Stimulated activated CD4-positive, alpha-beta T cell treated with anti-CD3 and anti-CD28 coated beads, Interleukin-4, amount 100 ng/mL, for 48 hours (primary cell): ENCODE measurements at regions not wholly inside any gene's neighbourhood (a gene's known extent, or its start where the extent isn't known, plus 50 kb on each side); places are given as distances from the start of the nearest gene placed in this dataset.
"Not testable (repeated sequence)": the region's sequence is repeated elsewhere in the genome, so short reads cannot be mapped to it uniquely, and the experiment has no call there.

Experiments used
- DNase-seq, 2 donors: peaks; one replicate each; pipeline ENCODE4 v3.0.0-alpha.2; 2020; ENCODE audit warnings: low read depth in 2 of 2

DNA sequence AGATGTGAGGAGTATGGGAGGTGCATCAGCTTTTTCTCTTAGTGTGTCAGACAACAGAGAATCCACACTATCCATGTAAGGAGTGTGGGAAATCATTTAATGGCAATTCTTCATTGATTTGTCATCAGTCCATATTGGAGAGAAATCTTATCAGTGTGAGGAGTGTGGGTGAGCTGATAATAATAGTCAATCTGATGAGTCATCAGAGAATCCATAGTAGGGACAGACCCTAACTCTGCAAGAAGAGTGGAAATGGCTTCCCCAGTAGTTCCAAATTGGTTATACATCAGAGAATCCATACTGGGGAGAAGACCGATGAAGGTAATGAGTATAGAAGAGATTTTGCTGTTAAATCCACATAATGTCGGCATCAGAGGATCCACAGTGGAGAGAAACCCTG, 150.5 kb upstream of the THUMPD2 start:
- no peak for DNase-seq

DNA sequence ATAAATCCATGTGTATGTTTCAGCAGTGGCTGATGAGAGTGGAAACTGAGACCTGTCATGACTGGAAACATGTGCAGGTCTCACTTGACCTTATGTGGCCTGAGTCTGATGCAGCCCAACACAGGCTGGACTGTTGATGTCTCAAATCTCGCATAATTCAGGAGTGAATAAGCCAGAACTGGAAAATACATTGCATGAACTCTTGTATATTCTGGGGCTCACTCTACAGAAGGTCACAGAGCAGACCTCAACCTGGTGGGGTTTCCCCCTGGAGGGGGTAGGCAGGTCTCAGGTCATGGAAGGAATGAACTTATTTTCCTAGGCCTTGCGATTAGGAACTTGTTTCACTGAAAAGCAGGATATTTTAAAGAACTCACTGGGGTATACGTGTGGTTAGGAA, 146.3 kb upstream of the THUMPD2 start:
- no peak for DNase-seq

DNA sequence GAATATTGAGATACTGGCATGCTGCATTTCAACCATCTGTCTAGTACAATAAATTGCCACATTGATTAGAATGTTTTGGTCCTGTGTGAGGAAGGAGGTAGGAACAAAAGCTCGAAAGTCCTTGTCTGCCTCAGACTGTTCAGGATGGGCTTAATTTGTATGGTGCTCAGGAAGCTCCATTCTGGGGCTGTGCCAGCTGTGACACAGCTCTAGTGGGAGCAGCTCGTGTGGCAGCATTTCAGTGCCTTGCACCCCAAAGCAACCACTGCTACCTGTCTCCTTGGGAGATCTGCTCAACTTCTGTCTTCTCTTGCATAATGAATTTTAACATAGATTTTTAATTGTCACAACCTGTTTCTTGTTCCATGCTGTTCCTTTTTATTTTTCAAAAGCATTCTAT, 144.4 kb upstream of the THUMPD2 start:
- no peak for DNase-seq

DNA sequence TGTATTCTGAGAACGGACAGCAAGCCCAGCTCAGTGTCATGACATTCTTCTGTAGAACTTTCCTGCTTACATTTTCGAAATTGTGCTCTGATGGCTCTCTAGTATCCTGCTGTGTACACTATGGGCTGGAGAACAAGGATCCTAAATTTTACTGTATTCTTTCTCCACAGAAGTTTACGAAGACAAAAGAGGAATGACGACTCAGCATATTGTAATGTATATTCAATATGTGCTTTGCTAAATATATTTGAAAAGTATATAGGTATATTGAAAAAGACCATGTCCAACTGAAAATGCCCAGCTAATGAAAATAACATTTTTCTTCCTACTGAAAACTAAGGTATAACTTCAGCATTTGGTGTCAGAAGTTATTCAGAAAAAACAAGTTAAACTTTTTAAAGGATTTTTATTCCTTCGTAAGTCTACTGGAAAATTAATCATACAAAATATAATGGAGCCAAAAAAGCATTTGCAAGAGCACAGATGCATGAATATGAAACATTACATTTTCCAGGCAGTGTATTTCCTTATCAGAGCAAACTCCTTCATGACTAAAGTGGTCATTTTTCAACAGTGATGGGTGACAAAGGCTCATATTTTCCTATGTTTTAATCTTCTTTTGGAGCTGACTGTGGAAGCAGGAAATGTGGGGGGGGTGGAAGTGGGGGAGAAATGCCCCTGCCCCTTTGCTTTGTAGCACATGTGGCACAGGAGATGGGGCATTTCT, 143.8 kb upstream of the THUMPD2 start:
- no peak for DNase-seq

DNA sequence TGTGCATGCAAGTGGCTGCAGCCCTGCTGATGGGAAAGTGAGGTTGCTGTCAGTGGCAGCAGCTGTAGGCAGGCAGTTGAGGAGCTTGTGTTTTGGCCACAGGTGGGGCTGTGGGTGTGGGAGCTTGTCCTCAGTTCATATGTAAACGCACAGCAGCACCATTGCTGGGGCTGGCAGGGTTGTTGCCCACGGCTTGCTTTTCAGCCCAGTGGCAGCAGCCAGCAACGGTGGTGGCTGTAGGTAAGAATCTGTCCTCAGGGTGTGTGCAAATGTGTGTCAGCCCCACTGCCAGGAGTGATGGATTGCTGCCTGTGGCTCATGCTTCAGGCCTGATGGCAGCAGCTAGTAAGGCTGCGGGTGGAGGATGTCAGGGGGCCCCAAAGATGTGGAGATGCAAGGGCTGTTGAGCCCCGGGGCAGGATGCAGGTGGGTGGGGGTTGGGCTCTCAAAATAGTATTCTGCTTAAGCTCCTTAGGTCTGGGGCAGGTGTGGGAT, 141.3 kb upstream of the THUMPD2 start:
- no peak for DNase-seq

DNA sequence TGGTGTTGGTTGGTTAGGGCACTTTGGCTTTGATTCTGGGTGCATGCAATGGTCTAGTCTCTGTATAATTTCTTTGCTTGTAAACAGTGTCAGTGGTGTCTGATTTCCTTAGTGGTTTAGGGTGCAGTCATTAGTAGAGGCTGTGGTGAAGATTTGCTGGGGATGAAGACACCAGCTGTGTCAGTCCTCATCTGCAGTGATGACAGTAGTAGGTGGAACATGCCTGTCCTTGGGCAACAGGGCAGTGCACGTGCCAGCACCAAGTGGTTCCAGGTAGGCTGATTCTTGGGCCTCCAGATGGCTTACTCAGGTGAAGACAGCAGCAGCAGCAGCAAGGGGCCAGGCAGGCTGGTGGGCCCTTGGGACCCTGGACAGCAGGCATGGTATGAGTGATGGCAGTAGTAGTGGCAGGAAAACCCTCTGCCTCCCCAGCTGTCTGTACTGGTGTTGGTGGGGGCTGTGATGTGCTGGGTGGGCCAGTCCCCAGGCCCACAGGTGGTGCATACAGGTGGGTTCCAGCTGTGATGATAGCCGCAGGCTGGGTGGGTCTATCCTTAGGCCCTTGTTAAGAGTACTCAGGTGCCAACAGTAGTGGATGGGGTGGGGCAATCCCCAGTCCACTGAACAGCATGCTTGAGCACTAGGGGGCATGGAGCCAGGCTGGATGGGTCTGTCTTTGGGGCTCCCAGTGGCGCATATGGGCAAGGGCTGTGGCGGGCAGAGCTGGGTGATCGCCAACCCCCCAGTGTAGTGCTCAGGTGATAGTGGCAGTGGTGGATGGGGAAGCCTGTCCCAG, 140.7 kb upstream of the THUMPD2 start:
- no peak for DNase-seq

DNA sequence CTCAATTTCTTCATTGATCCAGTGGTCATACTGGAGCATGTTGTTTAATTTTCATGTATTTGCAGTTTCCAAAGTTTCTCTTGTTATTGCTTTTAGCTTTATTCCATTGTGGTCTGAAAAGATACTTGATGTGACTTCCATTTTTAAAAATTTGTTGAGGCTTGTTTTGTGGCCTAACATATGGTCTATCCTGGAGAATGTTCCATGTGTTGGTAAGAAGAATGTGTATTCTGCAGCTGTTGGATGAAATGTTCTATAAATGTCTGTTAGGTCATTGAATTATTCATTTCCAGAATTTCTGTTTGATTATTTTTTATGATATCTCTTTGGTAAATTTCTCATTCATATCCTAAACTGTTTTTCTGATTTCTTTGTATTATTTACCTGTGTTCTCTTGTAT, 139.8 kb upstream of the THUMPD2 start:
- no peak for DNase-seq

DNA sequence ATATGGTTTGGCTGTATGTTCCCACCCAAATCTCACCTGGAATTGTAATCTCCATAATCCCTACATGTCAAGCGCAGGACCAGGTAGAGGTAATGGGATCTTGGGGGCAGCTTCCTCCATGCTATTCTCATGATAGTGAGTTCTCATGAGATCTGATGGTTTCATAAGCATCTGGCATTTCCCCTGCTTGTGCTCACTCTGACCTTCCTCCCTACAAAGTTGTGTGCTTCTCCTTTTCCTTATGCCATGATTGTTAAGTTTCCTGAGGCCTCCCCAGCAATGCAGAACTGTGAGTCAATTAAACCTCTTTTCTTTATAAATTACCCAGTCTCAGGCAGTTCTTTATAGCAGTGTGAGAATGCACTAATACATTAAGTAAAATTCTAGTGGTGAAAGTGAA, 138.3 kb upstream of the THUMPD2 start:
- not testable (repeated sequence) for DNase-seq

DNA sequence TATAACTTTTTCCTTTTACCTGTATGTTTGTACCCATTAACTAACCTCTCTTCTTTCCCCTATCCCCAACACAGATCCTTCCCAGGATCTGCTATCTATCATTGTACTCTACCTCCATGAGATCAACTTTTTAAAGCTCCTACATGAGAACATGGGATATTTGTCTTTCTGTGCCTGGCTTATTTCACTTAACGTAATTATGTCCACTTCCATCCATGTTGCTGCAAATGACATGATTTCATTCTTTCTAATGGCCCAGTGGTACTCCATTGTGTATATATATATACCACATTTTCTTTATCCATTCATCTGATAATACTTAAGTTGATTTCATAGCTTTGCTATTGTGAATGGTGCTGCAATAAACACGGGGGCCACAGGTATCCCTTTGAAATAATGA, 135.9 kb upstream of the THUMPD2 start:
- DNase-seq, result no peak

DNA sequence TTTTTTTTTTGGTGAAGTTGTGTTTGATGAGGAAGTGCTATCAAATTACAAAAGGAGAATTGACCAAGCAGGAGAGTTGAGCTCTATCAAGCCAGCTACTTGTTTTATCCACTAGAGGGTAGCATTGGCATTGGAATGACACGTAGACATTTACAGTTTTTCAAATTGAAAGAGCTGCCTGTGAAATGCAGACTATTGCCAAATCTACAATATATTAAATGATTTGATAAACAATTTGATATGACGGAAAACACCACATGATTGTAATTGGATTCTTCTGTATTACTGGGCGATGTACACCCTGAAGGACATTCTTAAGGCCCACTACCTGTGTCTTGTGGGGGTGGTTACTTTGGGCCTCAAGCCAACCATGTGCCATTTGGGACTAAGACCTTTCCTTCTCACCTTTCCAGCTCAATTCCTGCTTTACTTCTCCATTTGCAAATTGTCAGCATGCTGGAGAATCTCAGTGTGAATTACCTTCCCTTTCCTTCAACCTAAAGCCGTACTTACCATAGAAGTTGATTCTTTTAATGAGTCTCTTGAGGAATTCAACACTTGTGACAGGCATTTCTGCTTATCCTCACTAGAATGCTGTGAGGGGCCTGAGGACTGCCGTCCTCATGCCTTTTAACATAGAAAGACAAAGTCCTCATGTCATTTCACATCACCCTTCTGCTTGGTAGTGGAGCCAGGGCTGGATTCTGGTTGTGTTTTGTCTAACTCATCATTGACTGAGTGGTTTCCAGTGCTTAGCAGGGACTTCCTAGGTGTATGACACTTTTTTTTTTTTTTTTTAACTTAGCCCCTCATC, 134.8 kb upstream of the THUMPD2 start:
- no peak for DNase-seq

DNA sequence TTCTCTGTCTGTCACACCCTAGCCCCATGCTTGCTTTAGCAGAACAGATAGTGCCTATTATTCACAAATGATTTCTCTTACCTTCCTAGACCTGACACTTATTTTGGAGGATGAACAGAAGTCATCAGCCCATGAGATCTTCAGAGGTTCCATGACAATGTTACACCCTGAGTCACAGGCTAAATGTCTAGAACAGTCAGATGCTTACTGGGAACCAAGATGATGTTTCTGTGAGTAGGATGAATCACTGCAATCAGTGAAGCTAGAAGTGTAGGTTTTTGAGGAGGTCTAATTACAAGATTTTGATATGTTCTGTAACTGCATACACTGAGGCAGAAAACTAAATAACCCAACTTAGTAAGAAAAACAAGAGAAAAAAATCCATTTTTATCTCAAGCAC, 123.0 kb upstream of the THUMPD2 start:
- DNase-seq, result no peak

DNA sequence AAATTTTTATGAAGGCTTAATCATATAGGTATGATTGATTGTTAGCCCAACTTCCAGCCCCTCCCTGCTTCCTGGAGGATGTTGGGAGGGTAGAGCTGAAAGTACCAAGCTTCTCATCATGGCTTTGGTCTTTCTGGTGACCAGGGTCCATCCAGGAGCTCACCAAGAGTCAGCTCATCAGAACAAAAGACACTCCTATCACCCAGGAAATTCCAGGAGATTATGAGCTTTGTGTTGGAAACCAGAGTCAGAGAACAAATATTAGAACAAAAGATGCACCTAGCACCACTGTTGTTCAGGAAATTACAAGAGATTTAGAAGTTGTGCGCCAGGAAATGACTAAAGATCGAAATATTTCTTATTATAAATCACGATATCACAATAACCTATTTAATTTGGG, 119.9 kb upstream of the THUMPD2 start:
- DNase-seq, result no peak

DNA sequence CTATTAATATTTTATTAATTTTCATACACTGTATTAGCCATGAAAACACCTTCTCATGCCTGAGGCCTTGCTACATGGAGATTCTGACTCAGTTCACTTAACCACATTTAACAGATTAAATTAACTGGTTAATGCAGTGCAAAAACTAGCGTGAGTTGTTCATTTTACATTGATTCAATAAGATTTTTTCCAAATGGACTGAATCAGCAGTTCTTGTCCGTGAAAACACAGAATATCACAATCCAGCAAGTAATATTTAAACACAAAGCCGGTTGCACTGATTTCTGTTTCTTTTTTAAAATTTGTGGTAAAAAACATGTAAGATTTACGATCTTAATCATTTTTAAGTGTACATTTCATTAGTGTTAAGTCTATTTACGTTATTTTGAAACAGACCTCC, 118.2 kb upstream of the THUMPD2 start:
- DNase-seq, result no peak

DNA sequence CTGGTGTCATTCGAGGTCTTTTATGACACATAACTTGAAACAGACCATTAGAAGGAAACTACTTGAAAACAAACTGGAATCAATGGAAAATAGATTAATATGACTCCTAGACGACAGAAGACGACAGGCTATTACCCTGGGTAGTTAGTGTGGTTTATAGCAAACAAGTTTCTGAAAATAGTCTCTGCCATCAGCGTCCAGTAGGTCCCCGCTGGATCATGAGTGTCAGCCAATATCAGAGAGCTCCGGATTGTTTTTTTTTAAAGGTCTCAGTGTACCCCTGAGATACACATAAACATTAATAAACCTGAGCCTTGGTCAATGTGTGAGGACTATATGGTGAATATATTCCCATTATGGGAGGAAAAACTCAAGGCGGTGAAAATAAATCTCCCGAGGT, 115.0 kb upstream of the THUMPD2 start:
- no peak for DNase-seq

DNA sequence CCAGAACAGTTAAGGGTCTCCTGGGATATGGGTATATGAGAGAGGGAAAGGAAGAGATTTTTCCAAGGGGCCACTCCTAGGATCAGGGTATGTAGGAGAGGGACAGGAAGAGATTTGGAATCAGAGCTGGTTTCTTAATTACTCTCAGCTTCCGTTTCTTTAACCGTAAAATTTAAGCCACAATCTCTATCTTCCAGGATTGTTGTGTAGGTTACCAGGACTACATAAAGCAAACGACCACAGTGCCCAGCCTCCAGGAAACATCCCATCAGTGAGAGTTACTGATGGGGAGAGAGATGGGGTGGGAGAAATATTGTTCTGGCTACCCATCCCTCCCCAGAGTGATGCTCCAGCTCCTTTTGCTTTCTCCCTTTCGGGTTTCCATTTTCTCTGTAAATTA, 114.6 kb upstream of the THUMPD2 start:
- no peak for DNase-seq

DNA sequence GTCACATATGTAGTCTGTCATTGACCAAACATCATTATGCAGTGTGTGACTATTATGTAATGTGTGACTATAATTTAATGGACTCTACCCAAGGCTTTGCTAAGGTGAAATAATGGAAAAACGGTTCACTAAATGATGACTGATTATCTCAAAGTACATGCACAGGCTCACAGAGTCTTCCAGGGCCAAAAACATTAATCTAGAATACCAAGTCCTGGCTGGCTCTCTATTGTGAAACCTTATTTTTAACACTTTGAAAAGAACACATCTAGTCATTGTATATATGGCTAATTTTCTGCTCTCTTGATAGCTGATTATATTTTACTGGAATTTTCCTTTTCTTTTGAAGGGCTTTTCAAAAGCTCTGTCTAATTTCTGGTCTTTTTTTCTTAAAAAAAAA, 102.9 kb upstream of the THUMPD2 start:
- no peak for DNase-seq

DNA sequence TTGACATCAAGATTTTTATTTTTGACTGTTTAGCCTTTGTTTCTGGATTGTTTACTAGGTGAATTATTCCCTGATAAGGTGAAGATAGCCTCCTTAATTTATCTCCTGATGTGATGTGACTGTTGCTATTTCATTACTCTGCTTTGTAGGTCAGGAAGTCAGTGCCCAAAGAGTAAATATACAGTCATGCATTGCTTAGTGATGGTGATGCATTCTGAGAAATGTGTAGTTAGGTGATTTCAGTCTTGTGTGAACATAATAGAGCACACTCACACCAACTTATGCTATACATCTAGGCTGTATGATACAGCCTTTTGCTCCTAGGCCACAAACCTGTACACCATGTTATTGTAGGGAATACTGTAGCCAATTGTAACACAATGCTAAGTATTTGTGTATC, 102.4 kb upstream of the THUMPD2 start:
- no peak for DNase-seq

DNA sequence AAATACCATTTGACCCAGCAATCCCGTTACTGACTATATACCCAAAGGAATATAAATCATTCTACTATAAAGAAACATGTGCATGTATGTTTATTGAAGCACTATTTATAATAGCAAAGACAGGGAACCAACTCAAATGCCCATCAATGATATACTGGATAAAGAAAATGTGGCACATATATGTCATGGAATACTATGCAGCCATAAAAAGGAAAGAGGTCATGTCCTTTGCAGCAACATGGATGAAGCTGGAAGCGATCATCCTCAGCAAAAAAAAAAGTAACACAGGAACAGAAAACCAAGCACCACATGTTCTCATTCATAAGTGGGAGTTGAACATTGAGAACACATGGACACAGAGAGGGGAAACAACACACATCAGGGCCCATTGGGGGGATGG, 99.9 kb upstream of the THUMPD2 start:
- not testable (repeated sequence) for DNase-seq

DNA sequence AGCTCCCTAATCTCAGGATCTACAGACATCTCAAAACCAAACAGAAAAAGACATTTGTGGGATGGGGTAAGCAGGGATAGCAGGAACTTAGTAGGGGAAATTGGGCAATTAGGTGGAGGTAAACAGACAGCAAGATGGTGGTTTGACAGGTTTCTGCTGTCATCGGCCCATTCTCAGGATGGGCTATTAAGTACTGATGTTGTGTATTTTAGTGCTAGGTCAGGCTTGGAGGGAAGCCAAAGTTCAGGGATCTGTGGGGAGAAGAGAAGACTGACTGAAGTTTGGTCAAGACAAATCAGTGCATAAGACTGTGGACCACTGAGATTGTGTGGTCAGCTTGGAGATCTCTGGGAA, 96.8 kb upstream of the THUMPD2 start:
- no peak for DNase-seq

DNA sequence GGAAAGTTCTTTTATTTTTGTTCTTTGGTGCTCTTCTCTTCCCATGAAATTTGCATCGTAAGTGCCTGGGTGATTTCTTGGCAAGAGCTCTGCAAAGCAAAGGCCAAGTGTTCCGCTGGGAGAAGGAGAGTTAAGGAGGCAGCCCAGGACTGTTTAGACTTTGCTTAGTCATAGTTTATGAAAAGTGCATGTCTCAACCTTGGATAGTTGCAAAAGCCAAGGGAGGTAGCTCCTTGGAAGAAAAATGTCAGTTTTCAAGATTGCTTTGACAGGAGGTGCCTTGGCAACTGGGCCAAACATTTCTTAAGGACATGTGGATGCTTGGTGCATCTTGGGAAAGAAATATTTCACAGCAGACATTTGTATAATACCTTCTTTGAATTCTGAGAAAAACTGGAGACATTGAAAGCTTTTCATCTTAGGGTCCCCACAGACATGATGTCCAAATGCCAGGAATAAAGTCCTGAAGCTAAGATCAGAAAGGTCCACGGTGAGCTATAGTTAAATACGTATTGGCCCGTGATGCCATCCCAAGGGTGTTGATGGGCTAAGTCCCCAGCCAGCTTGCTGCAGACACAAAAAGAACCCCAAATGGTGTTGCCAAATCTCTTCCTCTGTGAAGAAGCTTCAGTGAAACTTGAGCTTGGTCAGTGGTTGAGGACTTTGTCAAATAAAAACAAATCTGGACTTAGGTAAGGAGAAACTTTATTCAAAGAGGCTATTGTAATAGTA, 96.3 kb upstream of the THUMPD2 start:
- no peak for DNase-seq

DNA sequence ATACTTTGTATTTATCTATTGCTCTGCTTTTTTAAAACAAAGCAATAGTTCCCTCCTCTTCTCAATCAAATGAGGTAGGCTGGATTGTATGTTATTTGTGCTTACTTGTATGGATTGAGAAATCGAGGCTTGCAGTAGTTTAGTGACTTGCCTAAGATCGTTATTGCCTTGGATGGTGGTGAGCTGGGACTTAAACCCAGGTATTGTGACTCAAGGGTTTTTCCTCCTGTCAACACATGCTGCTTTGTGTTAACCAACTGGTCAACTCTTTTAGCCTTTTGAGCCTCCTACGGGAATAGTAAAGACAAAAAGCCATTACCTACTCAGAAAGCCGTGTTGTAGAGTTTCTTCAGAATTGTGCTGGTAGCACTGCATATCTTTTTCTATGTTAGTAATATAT, 95.2 kb upstream of the THUMPD2 start:
- DNase-seq, result no peak

DNA sequence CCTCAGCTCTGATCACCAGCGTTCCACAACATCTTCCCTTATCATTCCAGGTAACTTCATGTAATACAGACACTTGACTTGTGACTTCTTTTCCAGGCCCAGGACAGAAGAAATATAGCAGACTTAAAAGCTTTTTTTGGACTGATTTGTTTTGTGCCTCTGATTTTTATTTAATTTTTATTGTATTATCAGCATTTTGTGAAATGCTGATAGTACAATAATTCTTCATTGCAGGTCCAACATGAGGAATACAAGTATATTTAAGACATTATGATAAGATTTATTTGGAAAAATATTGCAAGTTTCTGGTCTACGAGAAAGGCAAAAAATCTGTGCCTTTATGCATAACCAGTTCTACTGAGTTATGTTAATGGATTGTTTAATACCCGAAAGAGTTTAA, 94.5 kb upstream of the THUMPD2 start:
- no peak for DNase-seq
